Kidney (tissue), 13 donors: ENCODE measurements at regions not wholly inside any gene's neighbourhood (a gene's known extent, or its start where the extent isn't known, plus 50 kb on each side); places are given as distances from the start of the nearest gene placed in this dataset.
A peak's percentile ranks its signal among the peaks of the same experiment; 100 is the strongest.

Experiments
- DNase-seq, 5 donors: peaks; one replicate each; pipeline ENCODE4 v3.0.0-alpha.2; 2013 to 2020
- FAIRE-seq: peaks from 2 replicates; lab custom pipeline; 2012; peaks lifted over from hg19 to GRCh38; lab: Jason Lieb, UNC
- H3K27ac ChIP-seq, 2 donors: one replicate each; pipeline ENCODE4 v1.7.0; 2013; ENCODE audit warnings: low read depth in 2 of 2, low read length in 2 of 2, inconsistent platforms in 1 of 2
- H3K27me3 ChIP-seq: one replicate; pipeline ENCODE4 v1.7.1; 2013; ENCODE audit warnings: low read length, inconsistent platforms; ENCODE audit not compliant: control insufficient read depth, insufficient read depth
- H3K36me3 ChIP-seq, 3 donors: one replicate each; pipeline versions ENCODE4 v1.7.0 to v1.7.1; 2013; ENCODE audit warnings: low read length in 3 of 3, control low read depth in 1 of 3, inconsistent platforms in 1 of 3; ENCODE audit not compliant: insufficient read depth in 3 of 3, control insufficient read depth in 2 of 3
- H3K4me1 ChIP-seq, 3 donors: one replicate each; pipeline versions ENCODE4 v1.7.0 to v1.7.1; 2013; ENCODE audit warnings: low read length in 3 of 3, inconsistent platforms in 1 of 3, low read depth in 1 of 3; ENCODE audit not compliant: control insufficient read depth in 2 of 3, insufficient read depth in 2 of 3
- H3K4me3 ChIP-seq, 3 donors: one replicate each; pipeline versions ENCODE4 v1.7.0 to v1.8.1; 2013; ENCODE audit warnings: low read length in 3 of 3, control low read depth in 1 of 3, inconsistent platforms in 1 of 3
- H3K9ac ChIP-seq, 3 donors: one replicate each; pipeline versions ENCODE4 v1.7.0 to v1.7.1; 2013; ENCODE audit warnings: low read length in 3 of 3, control low read depth in 1 of 3, inconsistent platforms in 1 of 3
- H3K9me3 ChIP-seq, 3 donors: one replicate each; pipeline versions ENCODE4 v1.7.0 to v1.7.1; 2013; ENCODE audit warnings: low read length in 3 of 3, control low read depth in 1 of 3, inconsistent platforms in 1 of 3; ENCODE audit not compliant: control insufficient read depth in 2 of 3, insufficient read depth in 1 of 3
- CTCF ChIP-seq: IDR thresholded peaks from 3 replicates; pipeline ENCODE4 v1.5.1; 2012; ENCODE audit warnings: mild to moderate bottlenecking, moderate library complexity, borderline replicate concordance; ENCODE audit not compliant: insufficient read depth; ENCODE audit errors: extremely low read depth
- intact Hi-C: fragments of 100-400 bp; cut with DNase I; formaldehyde crosslinking; loops from one replicate; pipeline ENCODE4 v1.11.1; 2022
- donor health status: control.
- donor health status: control.
- donor health status: control.
- donor health status: control.
- donor health status: control.
- donor health status: DM: yes; HTN: yes; CAD: no.
- donor health status: Normal renal cell carcinoma (clear cell type).

- H3K36me3 ChIP-seq: no peaks in the 10 kb centered on the region
- TF ChIP-seq CTCF: no peak
- no peaks in the 10 kb centered on the region for H3K9me3 ChIP-seq
- DNase-seq (no peak), FAIRE-seq (no peak)
- no peaks in the 10 kb centered on the region for H3K4me1 ChIP-seq
- no peak overlapping the region for H3K4me3 ChIP-seq
- no peaks in the 10 kb centered on the region for H3K27me3 ChIP-seq
- no peak overlapping the region for H3K27ac ChIP-seq
- H3K9ac ChIP-seq: no peak overlapping the region
- intact Hi-C loops: no loop called here
Measured at GRCh38 chr18:73664896-73665295, 482.7 kb downstream of the FBXO15 start.

DNA sequence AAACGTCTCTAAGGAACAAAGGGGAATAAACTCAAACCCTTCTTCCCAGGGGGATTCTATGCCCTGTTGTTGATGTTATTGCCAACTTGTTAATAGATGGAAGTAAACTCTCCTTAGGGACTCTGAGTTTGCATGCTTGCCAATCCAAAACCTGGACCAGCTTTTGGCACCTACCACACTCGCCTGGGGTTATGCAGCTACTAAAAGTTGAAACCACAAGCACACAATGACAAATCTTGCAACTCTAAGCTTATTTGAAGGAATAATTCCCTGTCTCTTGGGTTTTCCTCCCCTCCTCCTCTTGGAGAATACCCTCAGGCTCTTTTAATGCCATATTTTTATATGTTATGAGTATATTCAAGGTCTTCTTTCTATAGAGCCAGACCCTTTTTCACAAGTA, 484.1 kb downstream of the FBXO15 start:
- Histone ChIP-seq H3K9me3 (no peaks in the 10 kb centered on the region), H3K4me1 (no peaks in the 10 kb centered on the region), H3K4me3 (no peak overlapping the region), H3K9ac (no peak overlapping the region), H3K27me3 (no peaks in the 10 kb centered on the region), H3K27ac (no peak overlapping the region), H3K36me3 (no peaks in the 10 kb centered on the region)
- DNase-seq (no peak), FAIRE-seq (no peak)
- intact Hi-C loops: no loop called here
- no peak for TF ChIP-seq CTCF

- intact Hi-C loops: no loop called here
- FAIRE-seq: no peak
- TF ChIP-seq CTCF: no peak
- H3K27ac ChIP-seq: no peak overlapping the region
- no peaks in the 10 kb centered on the region for H3K4me1 ChIP-seq
- H3K9ac ChIP-seq: no peak overlapping the region
- H3K9me3 ChIP-seq: no peaks in the 10 kb centered on the region
- no peaks in the 10 kb centered on the region for H3K27me3 ChIP-seq
- H3K36me3 ChIP-seq: no peaks in the 10 kb centered on the region
- DNase-seq: peak in 1 of 5 donors; percentile 15
- H3K4me3 ChIP-seq: no peak overlapping the region
Measured at GRCh38 chr18:73662421-73662820, 485.2 kb downstream of the FBXO15 start.
